ENCODE measurements at regions not wholly inside any gene's neighbourhood (a gene's known extent, or its start where the extent isn't known, plus 50 kb on each side); places are given as distances from the start of the nearest gene placed in this dataset.

GRCh38 chr9:13728131-13728530 lies 448.6 kb upstream of the MPDZ start:
- Histone ChIP-seq H3K9me3 (replicated peaks; ENCODE audit: control insufficient read depth, insufficient read depth, low read length) (no peaks in the 10 kb centered on the region), H2AFZ (ENCODE audit: low read depth, low read length) (no peak overlapping the region), H4K20me1 (replicated peaks; ENCODE audit: control insufficient read depth, extremely low read depth, insufficient read depth, low read length) (no peaks in the 10 kb centered on the region), H3K9me1 (replicated peaks; ENCODE audit: control insufficient read depth, extremely low read depth, insufficient read depth, low read length) (no peaks in the 10 kb centered on the region), H3K79me2 (ENCODE audit: control insufficient read depth, insufficient read depth, low read length) (no peaks in the 10 kb centered on the region), H3K4me3 (replicated peaks in 1 of 3; ENCODE audit: insufficient read depth in 1 of 3, low read depth in 1 of 3, low read length in 3 of 3) (no peak overlapping the region), H3K4me1 (ENCODE audit: control insufficient read depth, extremely low read depth, insufficient read depth, low read length) (no peaks in the 10 kb centered on the region), H3K27ac (ENCODE audit: insufficient read depth, low read depth, low read length) (no peak overlapping the region), H3K36me3 (ENCODE audit: control insufficient read depth in 2 of 2, extremely low read depth in 1 of 2, insufficient read depth in 2 of 2, low read length in 2 of 2) (no peaks in the 10 kb centered on the region), H3K27me3 (ENCODE audit: control insufficient read depth in 2 of 2, insufficient read depth in 2 of 2, low read length in 2 of 2) (no peaks in the 10 kb centered on the region), H3K4me2 (ENCODE audit: insufficient read depth, low read length) (no peak overlapping the region), H3K9ac (replicated peaks; ENCODE audit: extremely low read depth, insufficient read depth, low read length) (no peak overlapping the region)
- dilution Hi-C loops (cut with MboI; ENCODE audit: extremely low pct_ligation_motif_present, low sequenced_read_pairs) (no loop called here), intact Hi-C loops (cut with micrococcal nuclease) (no loop called here)
- CTCF ChIA-PET: interaction anchor here (1.0 to 2.5 kb wide), 8 partner anchors 12 to 300 kb away, joined by 3 to 7 read pairs (median 4); no protein-coding TSS in a partner anchor
- POLR2A ChIA-PET: no interaction called here
- FAIRE-seq: no peak
- BruUV-seq (replicated peaks): no TSS peak
- TF ChIP-seq GATA2 (IDR thresholded peaks at IDR 0.05; ENCODE audit: insufficient read depth, insufficient read length, low read depth, low read length) (no peak), EZH2 (IDR thresholded peaks at IDR 0.05; ENCODE audit: borderline replicate concordance, low read depth, low read length, severe bottlenecking) (no peak), JUN (IDR thresholded peaks at IDR 0.05; ENCODE audit: borderline replicate concordance, insufficient read depth, insufficient read length, low read depth) (no peak), MAX (IDR thresholded peaks at IDR 0.05; ENCODE audit: insufficient read depth, insufficient read length) (no peak), FOS (IDR thresholded peaks at IDR 0.05; ENCODE audit: borderline replicate concordance, insufficient read depth, low read length) (no peak), POLR2AphosphoS5 (IDR thresholded peaks at IDR 0.05; ENCODE audit: insufficient read depth, low read depth, low read length) (no peak), MYC (IDR thresholded peaks at IDR 0.05; ENCODE audit: low read depth, low read length) (no peak)
- DNase-seq (ENCODE audit: low read depth, low spot score): peak; percentile 30

GRCh38 chr9:13726746-13727145 lies 447.3 kb upstream of the MPDZ start:
- DNase-seq (ENCODE audit: low read depth, low spot score) (no peak), FAIRE-seq (no peak)
- POLR2A ChIA-PET: no interaction called here
- no peaks in the 10 kb centered on the region for H3K36me3 ChIP-seq (ENCODE audit: control insufficient read depth in 2 of 2, extremely low read depth in 1 of 2, insufficient read depth in 2 of 2, low read length in 2 of 2)
- intact Hi-C loops (cut with micrococcal nuclease) (no loop called here), dilution Hi-C loops (cut with MboI; ENCODE audit: extremely low pct_ligation_motif_present, low sequenced_read_pairs) (no loop called here)
- no peak for TF ChIP-seq MYC (IDR thresholded peaks at IDR 0.05; ENCODE audit: low read depth, low read length)
- TF ChIP-seq POLR2A (IDR thresholded peaks at IDR 0.05; ENCODE audit: low read depth, low read length): no peak
- TF ChIP-seq CTCF (IDR thresholded peaks at IDR 0.05; ENCODE audit: extremely low read depth in 1 of 2, insufficient read depth in 1 of 2, low read depth in 1 of 2, low read length in 2 of 2): no peak
- TF ChIP-seq EZH2 (IDR thresholded peaks at IDR 0.05; ENCODE audit: borderline replicate concordance, low read depth, low read length, severe bottlenecking): no peak
- no peak for TF ChIP-seq POLR2AphosphoS5 (IDR thresholded peaks at IDR 0.05; ENCODE audit: insufficient read depth, low read depth, low read length)
- TF ChIP-seq GATA2 (IDR thresholded peaks at IDR 0.05; ENCODE audit: insufficient read depth, insufficient read length, low read depth, low read length): no peak
- no peak for TF ChIP-seq JUN (IDR thresholded peaks at IDR 0.05; ENCODE audit: borderline replicate concordance, insufficient read depth, insufficient read length, low read depth)
- TF ChIP-seq FOS (IDR thresholded peaks at IDR 0.05; ENCODE audit: borderline replicate concordance, insufficient read depth, low read length): no peak
- TF ChIP-seq MAX (IDR thresholded peaks at IDR 0.05; ENCODE audit: insufficient read depth, insufficient read length): no peak
- CTCF ChIA-PET: interaction anchor here (0.8 to 2.5 kb wide), 5 partner anchors 9 to 299 kb away, joined by 3 to 7 read pairs (median 5); no protein-coding TSS in a partner anchor
- H3K9me3 ChIP-seq (replicated peaks; ENCODE audit: control insufficient read depth, insufficient read depth, low read length): no peaks in the 10 kb centered on the region
- no peak overlapping the region for H3K27ac ChIP-seq (ENCODE audit: insufficient read depth, low read depth, low read length)
- H3K4me1 ChIP-seq (ENCODE audit: control insufficient read depth, extremely low read depth, insufficient read depth, low read length): no peaks in the 10 kb centered on the region
- H3K9ac ChIP-seq (replicated peaks; ENCODE audit: extremely low read depth, insufficient read depth, low read length): no peak overlapping the region
- no TSS peak for BruUV-seq (replicated peaks)
- H4K20me1 ChIP-seq (replicated peaks; ENCODE audit: control insufficient read depth, extremely low read depth, insufficient read depth, low read length): no peaks in the 10 kb centered on the region
- H3K4me3 ChIP-seq (replicated peaks in 1 of 3; ENCODE audit: insufficient read depth in 1 of 3, low read depth in 1 of 3, low read length in 3 of 3): no peak overlapping the region
- H3K4me2 ChIP-seq (ENCODE audit: insufficient read depth, low read length): no peak overlapping the region
- H2AFZ ChIP-seq (ENCODE audit: low read depth, low read length): no peak overlapping the region
- H3K9me1 ChIP-seq (replicated peaks; ENCODE audit: control insufficient read depth, extremely low read depth, insufficient read depth, low read length): no peaks in the 10 kb centered on the region
- no peaks in the 10 kb centered on the region for H3K79me2 ChIP-seq (ENCODE audit: control insufficient read depth, insufficient read depth, low read length)
- H3K27me3 ChIP-seq (ENCODE audit: control insufficient read depth in 2 of 2, insufficient read depth in 2 of 2, low read length in 2 of 2): no peaks in the 10 kb centered on the region

Measured in endothelial cell of umbilical vein (primary cell).